CD14-positive monocyte (primary cell): ENCODE measurements at regions not wholly inside any gene's neighbourhood (a gene's known extent, or its start where the extent isn't known, plus 50 kb on each side); places are given as distances from the start of the nearest gene placed in this dataset.

ENCODE experiments used
- DNase-seq, 3 donors: peaks; one replicate each; pipeline ENCODE4 v3.0.0-alpha.2; 2011 to 2022
- H2AFZ ChIP-seq: 2 replicates; pipeline ENCODE4 v1.6.0; 2012; ENCODE audit warnings: mild to moderate bottlenecking, low read depth, low read length, inconsistent platforms; ENCODE audit not compliant: insufficient read depth, poor library complexity, severe bottlenecking
- H3K27ac ChIP-seq, 2 donors: 1 replicate in 1 of 2; 2 replicates in 1 of 2; pipeline ENCODE4 v1.5.1; 2012 to 2013; ENCODE audit warnings: low read length in 2 of 2, control low read depth in 1 of 2, inconsistent platforms in 1 of 2, low read depth in 1 of 2, mild to moderate bottlenecking in 1 of 2
- H3K27me3 ChIP-seq, 2 donors: one replicate each; pipeline versions ENCODE4 v1.6.0 to v1.6.1; 2011 to 2013; ENCODE audit warnings: low read length in 2 of 2; ENCODE audit not compliant: control insufficient read depth in 2 of 2, insufficient read depth in 2 of 2
- H3K36me3 ChIP-seq, 2 donors: replicated peaks in 1 of 2; 1 replicate in 1 of 2; 2 replicates in 1 of 2; pipeline versions ENCODE4 v1.5.1 to v1.6.1; 2012 to 2013; ENCODE audit warnings: low read length in 2 of 2, control low read depth in 1 of 2, inconsistent platforms in 1 of 2, mild to moderate bottlenecking in 1 of 2; ENCODE audit not compliant: insufficient read depth in 2 of 2, control insufficient read depth in 1 of 2
- H3K4me1 ChIP-seq, 2 donors: 1 replicate in 1 of 2; 2 replicates in 1 of 2; pipeline versions ENCODE4 v1.5.1 to v1.6.1; 2012 to 2013; ENCODE audit warnings: low read length in 2 of 2, control low read depth in 1 of 2, inconsistent platforms in 1 of 2, mild to moderate bottlenecking in 1 of 2, moderate library complexity in 1 of 2; ENCODE audit not compliant: insufficient read depth in 2 of 2, control insufficient read depth in 1 of 2
- H3K4me2 ChIP-seq: replicated peaks from 2 replicates; pipeline ENCODE3; 2012; ENCODE audit warnings: low read length, moderate library complexity, mild to moderate bottlenecking; ENCODE audit not compliant: poor library complexity, severe bottlenecking; ENCODE audit errors: extremely low read depth
- H3K4me3 ChIP-seq, 3 experiments: fragments of 200-600 bp in 1 of 3; sonication (generic) in 1 of 3; replicated peaks in 1 of 3; 1 replicate in 2 of 3; 2 replicates in 1 of 3; pipeline ENCODE4 v1.5.1; 2011 to 2013; ENCODE audit warnings: low read length in 3 of 3, mild to moderate bottlenecking in 3 of 3, control low read depth in 2 of 3, low read depth in 2 of 3, inconsistent platforms in 1 of 3, moderate library complexity in 1 of 3
- H3K79me2 ChIP-seq: 2 replicates; pipeline ENCODE4 v1.6.0; 2012; ENCODE audit warnings: mild to moderate bottlenecking, control low read depth, inconsistent platforms, low read length, moderate library complexity; ENCODE audit not compliant: insufficient read depth
- H3K9ac ChIP-seq: 2 replicates; pipeline ENCODE4 v1.6.0; 2017; ENCODE audit warnings: low read length, mild to moderate bottlenecking; ENCODE audit not compliant: insufficient read depth, poor library complexity, severe bottlenecking
- H3K9me3 ChIP-seq, 2 donors: replicated peaks in 1 of 2; 1 replicate in 1 of 2; 2 replicates in 1 of 2; pipeline versions ENCODE4 v1.5.1 to v1.6.1; 2012 to 2013; ENCODE audit warnings: low read length in 2 of 2, control low read depth in 1 of 2; ENCODE audit not compliant: control insufficient read depth in 1 of 2, insufficient read depth in 1 of 2
- H4K20me1 ChIP-seq: 2 replicates; pipeline ENCODE4 v1.6.0; 2012; ENCODE audit warnings: mild to moderate bottlenecking, low read length, control low read depth, moderate library complexity; ENCODE audit not compliant: insufficient read depth
- H3K27ac Mint-ChIP-seq, 7 donors: one replicate each; pipeline ENCODE4 v1.8.0; 2020; ENCODE audit warnings: mild to moderate bottlenecking in 7 of 7, mixed read lengths in 7 of 7, moderate library complexity in 6 of 7, inconsistent platforms in 2 of 7
- H3K27me3 Mint-ChIP-seq, 3 donors: one replicate each; pipeline ENCODE4 v1.8.0; 2021 to 2022; ENCODE audit warnings: low read depth in 3 of 3, mild to moderate bottlenecking in 3 of 3, mixed read lengths in 3 of 3, moderate library complexity in 3 of 3, inconsistent platforms in 1 of 3
- H3K36me3 Mint-ChIP-seq, 2 donors: one replicate each; pipeline ENCODE4 v1.8.0; 2020; ENCODE audit warnings: mixed read lengths in 2 of 2, inconsistent platforms in 1 of 2, mild to moderate bottlenecking in 1 of 2
- H3K4me1 Mint-ChIP-seq: one replicate; pipeline ENCODE4 v1.8.0; 2020; ENCODE audit warnings: mild to moderate bottlenecking, mixed read lengths
- H3K4me3 Mint-ChIP-seq, 2 donors: one replicate each; pipeline ENCODE4 v1.8.0; 2020; ENCODE audit warnings: mild to moderate bottlenecking in 2 of 2, mixed read lengths in 2 of 2, moderate library complexity in 1 of 2
- H3K9me3 Mint-ChIP-seq, 7 donors: one replicate each; pipeline ENCODE4 v1.8.0; 2020 to 2022; ENCODE audit warnings: mixed read lengths in 7 of 7, mild to moderate bottlenecking in 6 of 7, moderate library complexity in 6 of 7, inconsistent platforms in 2 of 7
- WGBS: methylation state at CpG from one replicate; pipeline ENCODE4 v1.1.5; 2013; ENCODE audit warnings: missing lambda C conversion rate; ENCODE audit not compliant: insufficient coverage; 5-methylcytosine and 5-hydroxymethylcytosine counted together
- intact Hi-C, 2 donors: fragments of 100-400 bp; cut with micrococcal nuclease; formaldehyde crosslinking; loops; one replicate each; pipeline versions ENCODE4 v1.15.0 to v1.15.1; 2023
- TF ChIP-seq, protein P1 (sequence below): fragments of 200-600 bp; IDR thresholded peaks from one replicate; pipeline ENCODE4 v1.8.0; 2022; ENCODE audit warnings: antibody characterized with exemption, mild to moderate bottlenecking

DNA sequence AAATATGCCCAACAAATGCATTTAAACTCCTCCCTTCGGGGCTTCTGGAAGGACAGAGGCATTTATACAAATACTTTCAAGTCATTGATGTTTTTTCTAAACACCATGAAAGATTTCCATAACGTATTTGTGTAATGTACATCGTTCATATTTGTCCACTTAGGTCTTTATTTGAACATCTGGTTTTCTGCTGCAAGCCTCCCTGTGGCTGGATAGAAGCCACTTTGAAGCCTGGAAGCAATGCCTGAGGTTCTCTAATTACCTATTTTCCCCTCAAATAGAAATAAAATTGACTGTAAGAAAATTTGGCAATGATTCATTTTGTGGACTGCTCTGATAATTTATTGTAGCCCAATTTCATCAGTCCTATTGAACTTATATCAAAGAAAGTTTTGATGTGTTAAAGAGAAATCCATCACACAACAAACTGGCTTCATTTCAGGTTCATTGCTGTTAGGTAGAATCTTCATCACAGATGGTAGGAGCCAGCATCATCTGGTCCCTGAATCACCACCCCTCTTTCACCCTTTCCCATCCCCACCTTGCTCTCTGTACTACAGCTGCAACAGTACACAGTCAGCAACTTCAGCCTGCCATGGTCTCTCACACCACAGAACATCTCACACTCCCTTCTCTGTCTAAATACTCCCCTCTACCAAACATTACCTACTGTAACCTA is 186.0 kb upstream of the MGMT start:
- Mint-ChIP-seq H3K9me3 (peaks cover 0 to 5% (median 2%) of the 10 kb centered on the region in 7 donors), H3K27ac (no peak overlapping the region), H3K36me3 (no peaks in the 10 kb centered on the region), H3K4me1 (no peaks in the 10 kb centered on the region), H3K27me3 (peaks cover 0 to 1% (median 1%) of the 10 kb centered on the region in 3 donors), H3K4me3 (no peak overlapping the region)
- no peak overlapping the region for H3K4me2 ChIP-seq
- TF ChIP-seq, protein P1, sequence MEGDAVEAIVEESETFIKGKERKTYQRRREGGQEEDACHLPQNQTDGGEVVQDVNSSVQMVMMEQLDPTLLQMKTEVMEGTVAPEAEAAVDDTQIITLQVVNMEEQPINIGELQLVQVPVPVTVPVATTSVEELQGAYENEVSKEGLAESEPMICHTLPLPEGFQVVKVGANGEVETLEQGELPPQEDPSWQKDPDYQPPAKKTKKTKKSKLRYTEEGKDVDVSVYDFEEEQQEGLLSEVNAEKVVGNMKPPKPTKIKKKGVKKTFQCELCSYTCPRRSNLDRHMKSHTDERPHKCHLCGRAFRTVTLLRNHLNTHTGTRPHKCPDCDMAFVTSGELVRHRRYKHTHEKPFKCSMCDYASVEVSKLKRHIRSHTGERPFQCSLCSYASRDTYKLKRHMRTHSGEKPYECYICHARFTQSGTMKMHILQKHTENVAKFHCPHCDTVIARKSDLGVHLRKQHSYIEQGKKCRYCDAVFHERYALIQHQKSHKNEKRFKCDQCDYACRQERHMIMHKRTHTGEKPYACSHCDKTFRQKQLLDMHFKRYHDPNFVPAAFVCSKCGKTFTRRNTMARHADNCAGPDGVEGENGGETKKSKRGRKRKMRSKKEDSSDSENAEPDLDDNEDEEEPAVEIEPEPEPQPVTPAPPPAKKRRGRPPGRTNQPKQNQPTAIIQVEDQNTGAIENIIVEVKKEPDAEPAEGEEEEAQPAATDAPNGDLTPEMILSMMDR: no peak
- H3K27ac ChIP-seq: no peak overlapping the region
- H3K9me3 ChIP-seq: no peaks in the 10 kb centered on the region
- H3K4me1 ChIP-seq: no peaks in the 10 kb centered on the region
- H2AFZ ChIP-seq: no peak overlapping the region
- H3K9ac ChIP-seq: no peak overlapping the region
- H3K36me3 ChIP-seq: no peaks in the 10 kb centered on the region
- H4K20me1 ChIP-seq: no peaks in the 10 kb centered on the region
- no peaks in the 10 kb centered on the region for H3K79me2 ChIP-seq
- DNase-seq: no peak
- intact Hi-C loops: no loop called here
- no peaks in the 10 kb centered on the region for H3K27me3 ChIP-seq
- no peak overlapping the region for H3K4me3 ChIP-seq
- 100% methylated on average over 1 of the region's 3 CpGs for WGBS

DNA sequence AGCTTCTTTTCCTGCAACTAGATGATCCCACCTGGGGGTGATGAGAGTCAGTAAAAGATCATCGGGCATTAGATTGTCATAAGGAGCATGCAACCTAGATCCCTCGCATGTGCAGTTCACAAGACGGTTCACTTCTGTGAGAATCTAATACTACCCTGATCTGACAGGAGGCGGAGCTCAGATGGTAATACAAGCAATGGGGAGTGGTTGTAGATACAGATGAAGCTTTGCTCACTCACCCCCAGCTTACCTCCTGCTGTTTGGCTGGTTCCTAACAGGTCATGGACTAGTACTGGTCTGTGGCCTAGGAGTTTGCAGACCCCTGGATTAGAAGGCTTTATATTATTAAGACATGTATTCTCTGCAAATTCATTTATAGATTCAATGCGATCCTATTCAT is 181.6 kb upstream of the MGMT start:
- H3K79me2 ChIP-seq: no peaks in the 10 kb centered on the region

More for the DNA sequence above, 181.6 kb upstream of the MGMT start:
- Histone ChIP-seq H3K4me3 (no peak overlapping the region), H3K27me3 (no peaks in the 10 kb centered on the region), H3K4me1 (no peaks in the 10 kb centered on the region), H3K27ac (no peak overlapping the region), H2AFZ (no peak overlapping the region), H3K36me3 (no peaks in the 10 kb centered on the region), H3K9ac (no peak overlapping the region), H3K9me3 (no peaks in the 10 kb centered on the region), H3K4me2 (no peak overlapping the region), H4K20me1 (no peaks in the 10 kb centered on the region)
- Mint-ChIP-seq H3K9me3 (peaks cover 0 to 4% (median 1%) of the 10 kb centered on the region in 7 donors), H3K27me3 (peaks cover 0 to 3% (median 2%) of the 10 kb centered on the region in 3 donors), H3K4me3 (no peak overlapping the region), H3K27ac (no peak overlapping the region), H3K36me3 (no peaks in the 10 kb centered on the region), H3K4me1 (no peaks in the 10 kb centered on the region)
- no peak for DNase-seq
- WGBS: no CpG with 5 or more reads among the region's 5 CpGs
- TF ChIP-seq, protein P1: no peak
- intact Hi-C loops: no loop called here
